Progenitor cell of endocrine pancreas (in vitro differentiated cells): ENCODE measurements at regions not wholly inside any gene's neighbourhood (a gene's known extent, or its start where the extent isn't known, plus 50 kb on each side); places are given as distances from the start of the nearest gene placed in this dataset.

Experiments used
- DNase-seq: peaks from one replicate; pipeline ENCODE4 v3.0.0; 2021; ENCODE audit warnings: low spot score; ENCODE audit not compliant: unreplicated experiment
- H3K27ac Mint-ChIP-seq: 2 replicates; pipeline ENCODE4 v1.8.0; 2021; ENCODE audit warnings: mild to moderate bottlenecking, moderate library complexity, mixed read lengths
- H3K27me3 Mint-ChIP-seq: 2 replicates; pipeline ENCODE4 v1.8.0; 2021; ENCODE audit warnings: mixed read lengths
- H3K36me3 Mint-ChIP-seq: 2 replicates; pipeline ENCODE4 v1.8.0; 2022; ENCODE audit warnings: mixed read lengths; ENCODE audit not compliant: insufficient read depth
- H3K4me1 Mint-ChIP-seq: 2 replicates; pipeline ENCODE4 v1.8.0; 2021; ENCODE audit warnings: low read depth, mixed read lengths
- H3K4me3 Mint-ChIP-seq: 2 replicates; pipeline ENCODE4 v1.8.0; 2021; ENCODE audit warnings: low read depth, mild to moderate bottlenecking, moderate library complexity, mixed read lengths
- H3K9me3 Mint-ChIP-seq: 2 replicates; pipeline ENCODE4 v1.8.0; 2021; ENCODE audit warnings: low read depth, mixed read lengths
- TF ChIP-seq, protein P1 (sequence below): fragments of 200-600 bp; sonication (generic); IDR thresholded peaks from one replicate; pipeline ENCODE4 v1.5.0; 2021; ENCODE audit warnings: antibody characterized with exemption, mild to moderate bottlenecking; ENCODE audit not compliant: unreplicated experiment

DNA sequence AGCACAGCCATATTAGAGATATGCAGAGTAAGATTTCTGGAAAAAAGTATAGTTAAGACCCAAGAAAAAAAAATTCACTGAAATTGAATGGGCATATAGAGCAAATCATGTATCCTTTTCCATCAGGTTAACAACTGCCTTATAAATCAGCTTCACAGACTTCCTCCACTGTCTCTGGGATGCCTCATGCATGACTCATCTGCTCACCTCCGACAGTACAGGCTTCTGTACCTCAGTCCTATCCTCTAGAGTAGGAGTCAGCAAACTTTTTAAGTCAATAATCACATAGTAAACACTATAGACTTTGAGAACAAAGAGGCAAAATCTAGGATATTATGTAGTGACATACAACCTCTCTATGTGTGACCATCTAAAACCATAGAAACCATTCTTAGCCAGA is 211.6 kb upstream of the SP8 start:
- Mint-ChIP-seq H3K4me1 (peaks cover 2% of the 10 kb centered on the region), H3K27me3 (no peaks in the 10 kb centered on the region), H3K9me3 (peaks cover 3% of the 10 kb centered on the region), H3K36me3 (no peaks in the 10 kb centered on the region), H3K4me3 (no peak overlapping the region), H3K27ac (peak overlapping the region; percentile 44)
- DNase-seq: no peak
- TF ChIP-seq, protein P1, sequence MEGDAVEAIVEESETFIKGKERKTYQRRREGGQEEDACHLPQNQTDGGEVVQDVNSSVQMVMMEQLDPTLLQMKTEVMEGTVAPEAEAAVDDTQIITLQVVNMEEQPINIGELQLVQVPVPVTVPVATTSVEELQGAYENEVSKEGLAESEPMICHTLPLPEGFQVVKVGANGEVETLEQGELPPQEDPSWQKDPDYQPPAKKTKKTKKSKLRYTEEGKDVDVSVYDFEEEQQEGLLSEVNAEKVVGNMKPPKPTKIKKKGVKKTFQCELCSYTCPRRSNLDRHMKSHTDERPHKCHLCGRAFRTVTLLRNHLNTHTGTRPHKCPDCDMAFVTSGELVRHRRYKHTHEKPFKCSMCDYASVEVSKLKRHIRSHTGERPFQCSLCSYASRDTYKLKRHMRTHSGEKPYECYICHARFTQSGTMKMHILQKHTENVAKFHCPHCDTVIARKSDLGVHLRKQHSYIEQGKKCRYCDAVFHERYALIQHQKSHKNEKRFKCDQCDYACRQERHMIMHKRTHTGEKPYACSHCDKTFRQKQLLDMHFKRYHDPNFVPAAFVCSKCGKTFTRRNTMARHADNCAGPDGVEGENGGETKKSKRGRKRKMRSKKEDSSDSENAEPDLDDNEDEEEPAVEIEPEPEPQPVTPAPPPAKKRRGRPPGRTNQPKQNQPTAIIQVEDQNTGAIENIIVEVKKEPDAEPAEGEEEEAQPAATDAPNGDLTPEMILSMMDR: no peak

DNA sequence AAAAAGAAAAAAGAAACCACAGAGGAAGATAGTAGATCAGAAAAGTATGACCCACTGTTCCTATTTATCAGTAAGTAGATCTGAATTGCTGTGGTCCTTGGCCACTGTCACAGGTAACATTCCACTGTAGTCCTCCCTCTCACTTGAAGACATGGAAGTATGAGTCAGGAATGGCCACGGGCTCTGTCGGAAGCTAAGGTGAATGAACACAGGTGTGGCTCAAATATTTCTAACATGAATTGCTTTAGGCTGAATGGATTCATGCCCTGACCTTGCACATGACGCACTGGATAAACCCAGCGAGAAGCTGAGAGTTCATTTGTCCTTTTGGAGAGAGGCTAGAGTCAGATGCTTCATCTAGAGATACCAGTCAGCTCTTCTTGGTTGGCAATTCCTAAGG is 224.5 kb upstream of the SP8 start:
- TF ChIP-seq, protein P1: no peak
- Mint-ChIP-seq H3K36me3 (no peaks in the 10 kb centered on the region), H3K4me3 (no peak overlapping the region), H3K9me3 (peaks cover 15% of the 10 kb centered on the region), H3K27me3 (no peaks in the 10 kb centered on the region), H3K27ac (no peak overlapping the region), H3K4me1 (no peaks in the 10 kb centered on the region)
- DNase-seq: no peak

DNA sequence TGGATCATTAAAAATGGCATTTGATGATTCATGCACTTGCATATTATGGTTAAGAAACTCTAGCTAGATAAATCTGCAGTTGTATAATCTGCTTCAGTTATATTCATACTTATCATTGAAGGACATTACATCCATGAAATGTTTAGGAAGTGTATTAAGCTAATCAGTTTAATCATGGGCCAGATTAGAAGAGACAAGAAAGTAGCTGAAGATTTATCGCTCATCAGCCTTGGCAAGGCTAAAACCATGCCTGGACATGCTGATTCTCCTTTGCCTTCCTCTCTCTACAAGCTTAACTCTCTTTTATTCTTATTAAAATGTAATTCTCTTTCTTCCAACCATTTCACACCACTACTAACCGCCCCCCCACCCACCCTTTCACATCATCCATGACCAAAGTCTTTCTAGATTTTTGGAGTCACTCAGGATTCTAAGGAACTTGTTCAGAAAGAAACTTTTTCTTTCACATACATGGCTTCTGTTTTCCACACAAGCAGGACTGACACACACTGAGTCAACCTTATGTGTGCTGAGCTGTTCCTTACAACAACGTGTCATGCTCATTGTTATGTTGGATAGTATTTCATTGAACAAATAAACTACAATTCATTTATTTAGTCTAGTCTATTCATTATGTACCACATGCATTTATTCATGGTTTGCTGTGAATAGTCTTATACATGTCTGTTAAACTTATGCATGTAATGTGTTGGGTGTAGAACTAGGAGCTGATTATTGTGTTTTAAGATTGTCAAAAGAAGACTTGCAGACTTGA is 227.3 kb upstream of the SP8 start:
- no peaks in the 10 kb centered on the region for H3K27me3 Mint-ChIP-seq
- no peak for DNase-seq
- no peaks in the 10 kb centered on the region for H3K4me1 Mint-ChIP-seq
- no peak overlapping the region for H3K4me3 Mint-ChIP-seq
- no peaks in the 10 kb centered on the region for H3K36me3 Mint-ChIP-seq
- peaks cover 6% of the 10 kb centered on the region for H3K9me3 Mint-ChIP-seq
- TF ChIP-seq, protein P1: no peak
- H3K27ac Mint-ChIP-seq: no peak overlapping the region

- H3K4me3 Mint-ChIP-seq: no peak overlapping the region
- H3K36me3 Mint-ChIP-seq: no peaks in the 10 kb centered on the region
- H3K4me1 Mint-ChIP-seq: no peaks in the 10 kb centered on the region
- H3K27me3 Mint-ChIP-seq: peaks cover 3% of the 10 kb centered on the region
- TF ChIP-seq, protein P1: no peak
- no peak for DNase-seq
- H3K9me3 Mint-ChIP-seq: peaks cover 3% of the 10 kb centered on the region
- no peak overlapping the region for H3K27ac Mint-ChIP-seq
Observed at GRCh38 chr7:21020667-21021066, 234.0 kb upstream of the SP8 start.

GRCh38 chr7:21023841-21024484 is 237.3 kb upstream of the SP8 start:
- no peak overlapping the region for H3K4me3 Mint-ChIP-seq
- TF ChIP-seq, protein P1: no peak
- no peak for DNase-seq
- no peak overlapping the region for H3K27ac Mint-ChIP-seq
- H3K36me3 Mint-ChIP-seq: no peaks in the 10 kb centered on the region
- no peaks in the 10 kb centered on the region for H3K9me3 Mint-ChIP-seq
- H3K4me1 Mint-ChIP-seq: no peaks in the 10 kb centered on the region
- peaks cover 8% of the 10 kb centered on the region for H3K27me3 Mint-ChIP-seq
